LHCN-M2 (cell line): ENCODE measurements at regions not wholly inside any gene's neighbourhood (a gene's known extent, or its start where the extent isn't known, plus 50 kb on each side); places are given as distances from the start of the nearest gene placed in this dataset.
A peak's percentile ranks its signal among the peaks of the same experiment; 100 is the strongest.
"Not testable (repeated sequence)": the region's sequence is repeated elsewhere in the genome, so short reads cannot be mapped to it uniquely, and the experiment has no call there.

ENCODE experiments used
- DNase-seq: peaks from one replicate; pipeline ENCODE4 v3.0.0-alpha.2; 2012; ENCODE audit warnings: low read depth

DNA sequence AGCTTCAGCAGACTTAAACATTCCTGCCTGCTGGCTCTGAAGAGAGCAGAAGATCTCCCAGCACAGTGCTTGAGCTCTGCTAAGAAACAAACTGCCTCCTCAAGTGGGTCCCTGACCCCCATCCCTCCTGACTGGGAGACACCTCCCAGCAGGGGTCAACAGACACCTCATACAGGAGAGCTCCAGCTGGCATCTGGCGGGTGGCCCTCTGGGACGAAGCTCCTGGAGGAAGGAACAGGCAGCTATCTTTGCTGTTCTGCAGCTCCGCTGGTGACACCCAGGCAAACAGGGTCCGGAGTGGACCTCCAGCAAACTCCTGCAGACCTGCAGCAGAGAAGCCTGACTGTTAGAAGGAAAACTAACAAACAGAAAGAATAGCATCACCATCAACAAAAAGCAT lies 139.3 kb downstream of the ATXN7L3B start:
- not testable (repeated sequence) for DNase-seq

DNA sequence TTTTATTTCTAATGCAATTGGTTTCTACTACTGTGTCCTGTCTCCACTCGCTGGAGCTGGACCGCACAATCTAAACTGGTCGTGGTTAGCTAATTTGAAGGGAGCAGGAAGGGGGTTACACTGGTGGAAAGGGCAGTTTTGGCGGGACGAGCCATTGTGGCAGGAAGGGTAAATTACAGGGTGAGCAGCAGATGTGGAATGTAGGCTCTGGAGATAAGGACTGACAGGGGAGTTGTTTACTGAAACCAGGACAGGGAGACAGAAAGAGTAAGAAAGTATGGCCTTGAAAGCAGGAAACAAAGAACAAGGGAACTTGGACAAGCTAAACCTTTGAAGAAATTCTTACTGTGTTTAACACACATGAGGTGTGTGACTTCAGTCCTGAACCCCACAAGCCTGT lies 147.8 kb downstream of the ATXN7L3B start:
- DNase-seq: no peak

DNA sequence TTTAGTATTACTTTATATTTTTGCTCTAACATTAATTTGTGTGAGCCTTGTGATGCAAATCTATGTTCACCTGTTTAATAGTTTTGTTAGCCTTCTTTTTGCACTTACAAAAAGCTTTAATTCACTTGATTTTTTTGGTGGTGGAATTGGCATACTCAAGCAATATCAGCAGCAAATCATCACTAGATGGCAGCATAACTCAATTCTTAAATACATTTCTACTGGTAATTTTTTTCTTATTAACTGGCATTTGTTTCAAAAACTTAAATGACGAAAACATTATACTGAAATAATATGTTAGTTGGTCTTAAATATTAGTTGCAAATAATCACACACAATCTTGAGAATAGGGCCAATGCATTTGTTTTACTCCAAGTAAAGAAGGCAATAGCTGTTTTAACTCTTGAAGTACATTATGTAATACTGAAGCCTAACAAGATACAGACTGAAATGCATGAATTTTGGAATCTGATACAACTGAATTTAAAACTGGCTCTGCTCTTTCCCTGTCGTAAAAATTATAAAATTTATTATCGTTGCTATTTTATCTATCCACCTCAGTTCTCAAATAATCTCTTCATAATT lies 151.5 kb downstream of the ATXN7L3B start:
- DNase-seq: peak; percentile 52

DNA sequence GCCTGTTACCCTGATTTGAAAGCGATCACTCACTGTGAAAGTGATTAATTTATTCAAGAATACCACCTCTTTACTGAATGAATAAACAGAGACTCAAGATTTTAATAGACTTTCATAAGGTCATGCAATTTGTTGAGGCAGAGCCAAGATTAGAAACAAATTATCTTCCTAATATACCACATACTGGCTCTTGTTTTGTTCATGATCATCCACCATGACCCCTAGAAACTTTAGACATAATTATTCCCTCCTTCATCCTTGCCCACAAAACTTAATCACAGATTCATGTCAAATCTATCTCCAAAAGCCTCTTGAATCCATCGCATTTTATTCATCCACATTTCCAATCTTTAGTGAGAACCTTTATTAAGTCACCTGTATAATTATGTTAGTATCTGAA lies 152.3 kb downstream of the ATXN7L3B start:
- DNase-seq: no peak

DNA sequence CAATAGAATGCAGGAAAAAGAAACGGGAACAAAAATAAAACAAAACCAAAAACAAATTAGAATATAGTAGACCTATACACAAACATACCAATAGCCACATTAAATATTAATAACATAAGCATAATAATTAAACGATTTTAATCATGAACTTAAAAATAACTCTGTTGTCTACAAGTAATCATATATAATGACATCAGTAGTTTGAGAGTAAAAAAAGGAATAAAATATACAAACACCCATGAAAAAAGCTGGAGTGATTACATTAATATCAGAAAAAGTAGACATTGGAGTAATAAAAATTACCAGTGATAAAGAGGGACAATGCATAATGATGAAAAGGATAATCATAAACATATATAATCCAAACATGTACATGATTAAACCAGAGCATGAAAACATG lies 181.8 kb downstream of the ATXN7L3B start:
- DNase-seq: no peak

DNA sequence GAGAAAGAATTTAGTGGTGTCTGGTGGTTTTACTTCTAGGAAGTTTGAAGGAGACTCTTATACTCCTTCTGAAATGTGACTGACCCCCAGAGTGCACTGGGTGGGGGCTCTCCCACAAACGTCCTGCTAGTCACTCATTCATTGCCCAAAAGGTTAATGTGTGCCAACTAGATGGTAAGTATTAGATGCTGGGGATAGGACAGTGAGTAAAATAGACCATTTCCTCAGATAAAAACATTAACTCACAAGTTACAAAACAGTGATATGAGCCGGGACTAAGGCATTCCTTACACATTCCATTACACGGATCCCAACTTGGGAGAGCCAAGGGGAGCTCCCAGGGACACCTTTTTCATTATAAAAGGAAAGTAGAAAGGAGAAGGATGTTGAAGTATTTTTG lies 185.1 kb downstream of the ATXN7L3B start:
- no peak for DNase-seq

DNA sequence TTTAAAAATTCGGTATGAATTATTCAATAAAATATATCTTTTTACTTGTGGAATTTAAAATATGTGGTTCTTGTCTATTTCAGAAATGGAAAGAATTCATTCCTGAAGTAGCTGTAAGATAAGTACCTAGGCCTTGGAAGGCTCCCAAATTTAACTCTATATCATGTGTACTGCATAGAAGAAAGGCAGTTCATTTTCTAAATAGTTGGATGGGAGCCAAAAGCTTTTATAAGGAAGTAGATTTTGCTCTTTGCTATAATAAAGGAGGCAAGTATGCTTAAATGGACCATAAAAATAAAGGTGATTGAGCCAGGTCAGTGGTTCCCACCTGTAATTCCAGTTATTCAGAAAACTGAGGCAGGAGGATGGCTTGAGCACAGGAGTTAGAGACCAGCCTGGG lies 187.5 kb downstream of the ATXN7L3B start:
- no peak for DNase-seq

DNA sequence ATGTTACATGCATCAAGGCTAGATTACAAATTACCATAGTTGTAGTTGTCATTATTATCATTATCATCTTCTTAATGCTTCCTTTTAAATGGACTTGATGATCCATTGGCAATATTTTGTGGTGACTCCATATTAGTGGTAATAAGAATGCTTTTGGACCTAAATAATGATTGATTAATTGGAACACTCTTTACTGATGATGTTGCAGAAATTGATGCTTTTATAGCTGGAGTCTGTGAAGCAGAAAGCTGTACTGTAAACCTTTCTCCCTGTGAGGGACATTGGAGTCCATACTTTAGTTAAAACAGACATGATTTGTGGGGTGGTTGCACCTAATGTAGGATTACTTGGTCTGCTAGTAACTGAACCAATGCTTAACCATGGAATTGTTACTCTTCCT lies 190.4 kb downstream of the ATXN7L3B start:
- no peak for DNase-seq

DNA sequence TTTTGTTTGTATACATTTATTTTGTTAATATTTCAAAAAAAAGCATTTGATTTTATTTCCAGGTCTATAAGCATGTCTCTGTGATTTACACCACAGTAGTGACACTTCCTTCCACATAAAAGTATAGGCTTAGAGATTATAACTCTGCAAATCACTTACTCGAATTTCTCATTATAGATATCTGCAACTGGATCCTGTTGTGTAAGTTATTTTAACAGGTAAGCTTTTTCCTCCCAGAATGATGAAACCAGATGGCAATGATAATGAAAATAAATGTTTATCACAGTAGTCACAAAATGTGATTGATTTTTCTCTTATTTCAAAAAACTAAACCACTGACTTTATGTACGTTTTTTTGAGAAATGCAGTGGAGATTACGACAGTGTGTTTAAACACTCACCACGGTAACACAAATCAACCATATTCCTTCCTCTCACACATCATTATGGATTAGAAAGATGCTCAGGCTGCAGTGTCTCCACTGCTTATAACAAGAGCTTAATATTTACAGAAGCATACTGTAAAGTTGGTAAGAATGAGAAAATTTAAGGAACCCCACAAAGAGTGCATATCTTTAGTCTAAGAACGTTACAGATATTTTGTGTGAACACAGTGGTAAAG lies 194.6 kb downstream of the ATXN7L3B start:
- no peak for DNase-seq

DNA sequence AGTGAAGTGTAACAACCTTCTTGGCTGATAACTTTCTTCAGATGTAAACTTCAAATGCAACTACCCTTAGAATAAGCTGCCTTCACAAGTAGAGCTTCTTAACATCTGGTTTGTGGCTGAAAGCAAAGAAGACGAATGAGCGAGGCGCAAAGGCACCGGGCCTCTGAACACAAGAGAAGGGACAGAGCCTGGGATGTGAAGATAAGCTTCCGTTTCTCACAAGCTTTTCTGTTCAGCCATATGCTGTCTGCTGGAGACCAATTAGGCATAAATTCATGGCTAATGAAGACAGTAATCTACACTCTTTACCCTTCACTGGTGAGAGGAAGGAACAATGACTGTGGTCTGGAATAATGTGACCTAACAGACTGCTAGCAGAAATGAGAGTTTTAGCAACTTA lies 195.2 kb downstream of the ATXN7L3B start:
- DNase-seq: no peak

DNA sequence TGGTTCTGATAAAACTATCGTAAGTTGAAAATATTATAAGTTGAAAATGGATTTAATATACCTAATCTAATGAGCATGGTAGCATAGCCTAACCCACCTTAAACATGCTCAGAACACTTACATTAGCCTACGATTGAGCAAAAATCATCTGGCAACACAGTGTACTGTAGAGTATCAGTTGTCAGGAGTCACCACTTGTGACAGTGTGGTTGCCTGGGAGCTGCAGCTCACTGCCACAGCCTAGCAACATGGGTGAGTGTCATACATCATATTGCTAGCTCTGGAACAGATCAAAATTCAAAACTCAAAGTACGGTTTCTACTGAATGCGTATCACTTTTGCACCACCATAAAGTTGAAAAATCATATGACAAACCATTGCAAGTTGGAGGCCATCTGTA lies 203.5 kb downstream of the ATXN7L3B start:
- DNase-seq: no peak

DNA sequence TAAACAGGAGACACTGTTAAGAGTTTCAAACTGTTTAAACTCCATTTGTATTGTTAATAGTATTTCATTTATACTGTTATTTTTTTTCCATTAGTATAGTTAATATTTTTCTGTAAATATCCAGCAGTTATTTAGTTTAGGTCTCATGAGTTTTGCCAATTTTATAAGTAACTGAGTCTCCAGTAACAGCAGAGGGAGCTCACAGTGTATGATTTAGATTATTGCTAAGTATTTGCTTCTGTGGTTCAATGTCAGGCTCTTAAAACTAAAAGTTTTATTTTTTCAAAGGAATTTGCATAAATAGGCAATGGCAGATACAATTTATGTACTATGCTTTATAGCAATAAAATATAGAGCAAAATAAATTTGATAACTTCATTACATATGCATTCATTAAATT lies 209.7 kb downstream of the ATXN7L3B start:
- peak; percentile 53 for DNase-seq

DNA sequence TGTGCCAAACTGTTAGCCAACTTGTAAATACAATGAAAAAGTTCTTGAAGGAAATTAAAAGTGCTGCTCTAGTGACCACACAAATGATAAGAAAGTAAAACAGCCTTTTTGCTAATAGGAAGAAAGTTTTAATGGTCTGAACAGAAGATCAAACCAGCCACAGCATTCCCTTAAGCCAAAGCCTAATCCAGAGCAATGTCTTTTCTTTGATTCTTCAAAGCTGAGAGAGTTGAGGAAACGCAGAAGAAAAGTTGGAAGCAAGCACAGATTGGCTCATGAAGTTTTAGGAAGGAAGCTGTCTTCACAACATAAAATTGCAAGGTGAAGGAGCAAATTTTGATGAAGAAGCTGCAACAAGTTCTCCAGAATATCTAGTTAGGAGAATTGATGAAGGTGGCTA lies 213.8 kb downstream of the ATXN7L3B start:
- no peak for DNase-seq

DNA sequence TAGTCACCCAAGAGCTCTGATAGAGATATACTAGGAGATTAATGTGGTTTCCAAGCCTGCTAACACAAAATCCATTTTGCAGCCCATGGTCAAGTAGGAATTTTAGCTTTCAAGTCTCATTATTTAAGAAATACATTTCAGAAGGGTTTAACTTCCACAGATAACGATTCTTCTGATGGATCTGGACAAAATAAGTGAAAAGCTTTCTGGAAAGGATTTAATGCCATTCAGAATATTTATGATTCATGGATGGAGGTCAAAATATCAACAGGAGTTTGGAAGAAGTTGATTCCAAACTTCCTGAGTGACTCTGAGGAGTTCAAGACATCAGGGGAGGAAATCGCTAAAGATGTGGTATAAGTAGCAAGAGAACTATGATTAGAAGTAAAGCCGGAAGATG lies 214.6 kb downstream of the ATXN7L3B start:
- no peak for DNase-seq

DNA sequence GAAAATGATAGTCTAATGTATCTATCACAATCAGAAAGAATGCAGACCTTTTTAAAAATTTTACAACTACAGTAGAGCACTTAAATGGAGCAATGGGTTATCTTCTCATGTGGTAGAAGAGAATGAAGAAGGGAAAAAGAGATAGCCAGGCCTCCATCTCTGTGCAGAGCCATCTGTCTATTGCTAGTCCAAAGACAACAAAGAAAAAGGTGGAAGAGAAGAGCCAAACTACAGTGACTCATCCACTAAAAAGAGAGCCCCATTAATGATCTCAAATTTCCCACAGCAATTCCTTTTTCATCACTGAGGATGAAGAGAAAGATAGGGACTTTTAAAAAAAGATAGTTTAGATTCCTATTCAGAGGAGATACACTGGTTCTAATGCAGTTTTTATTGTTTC lies 232.9 kb downstream of the ATXN7L3B start:
- DNase-seq: no peak

DNA sequence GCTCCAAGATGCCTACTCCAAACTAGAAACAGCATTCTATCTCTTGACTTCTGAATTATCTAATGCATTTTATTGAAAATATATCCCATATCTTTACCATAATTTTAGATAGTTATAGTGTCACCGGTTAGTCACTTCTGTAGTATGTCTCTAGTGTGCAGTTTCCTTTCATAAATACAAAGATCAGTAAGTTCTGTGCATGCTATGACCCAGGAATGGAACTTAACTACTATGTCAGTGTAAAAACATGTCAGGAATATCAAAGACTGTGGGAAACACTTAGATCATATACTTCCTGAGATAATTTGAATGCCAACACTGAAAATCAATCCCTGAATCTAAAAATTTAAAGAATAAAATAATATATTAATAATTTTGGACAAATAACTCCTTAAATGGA lies 237.6 kb downstream of the ATXN7L3B start:
- no peak for DNase-seq

DNA sequence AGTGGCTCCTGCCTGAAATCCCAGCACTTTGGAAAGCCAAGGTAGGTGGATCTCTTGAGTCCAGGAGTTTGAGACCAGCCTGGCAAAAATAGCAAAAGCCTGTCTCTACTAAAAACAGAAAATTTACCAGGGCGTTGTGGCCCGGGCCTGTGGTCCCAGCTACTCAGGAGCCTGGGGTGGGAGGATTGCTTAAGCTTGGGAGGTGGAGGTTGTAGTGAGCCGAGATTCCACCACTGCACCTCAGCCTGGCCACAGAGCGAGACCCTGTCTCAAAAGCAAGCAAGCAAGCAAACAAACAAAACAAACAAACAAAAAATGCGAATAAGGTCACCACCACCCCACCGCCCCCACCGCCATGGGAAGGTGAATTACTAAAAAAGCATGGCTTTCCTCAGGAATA lies 238.7 kb downstream of the ATXN7L3B start:
- no peak for DNase-seq

DNA sequence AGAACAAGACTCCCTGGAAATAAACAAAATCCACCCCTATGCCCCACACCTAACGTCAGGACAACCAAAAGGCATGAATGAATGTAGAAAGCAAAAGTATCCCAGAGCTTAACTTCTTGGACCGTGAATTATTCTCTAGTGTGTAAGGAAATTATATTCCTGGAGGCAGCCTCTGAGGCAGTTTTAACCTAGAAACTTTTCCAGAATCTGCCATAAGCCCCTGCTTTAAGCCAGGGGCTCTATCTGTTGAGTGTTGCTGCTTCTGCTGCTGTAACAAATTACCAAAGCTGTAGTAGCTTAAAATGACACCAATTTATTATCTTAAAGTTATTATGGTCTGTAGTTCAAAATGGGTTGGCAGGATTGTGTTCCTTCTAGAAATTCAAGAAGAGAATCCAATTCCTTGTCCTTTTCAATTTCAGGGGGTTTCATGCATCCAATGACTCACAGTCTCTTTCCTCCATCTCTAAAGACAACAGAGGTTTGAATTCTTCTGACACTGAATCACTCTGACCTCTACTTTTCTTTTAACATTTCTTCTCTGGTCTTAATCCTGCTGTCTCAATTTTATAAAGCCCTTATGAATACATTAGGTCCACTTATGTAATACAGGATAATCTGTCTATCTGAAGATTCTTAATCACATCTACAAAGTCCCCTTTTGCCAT lies 242.7 kb downstream of the ATXN7L3B start:
- peak; percentile 86 for DNase-seq

DNA sequence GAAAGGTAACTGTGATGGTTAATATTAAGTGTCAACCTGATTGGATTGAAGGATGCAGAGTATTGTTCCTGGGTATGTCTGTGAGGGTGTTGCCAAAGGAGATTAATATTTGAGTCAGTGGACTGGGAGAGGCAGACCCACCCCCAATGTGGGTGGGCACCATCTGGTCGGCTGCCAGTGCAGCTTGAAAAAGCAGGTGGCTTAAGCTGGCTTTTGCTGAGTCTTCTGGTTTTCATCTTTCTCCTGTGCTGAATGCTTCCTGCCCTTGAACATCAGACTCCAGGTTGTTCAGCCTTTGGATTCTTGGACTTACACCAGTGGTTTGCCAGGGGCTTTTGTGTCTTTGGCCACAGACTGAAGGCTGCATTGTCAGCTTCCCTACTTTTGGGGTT lies 243.2 kb downstream of the ATXN7L3B start:
- DNase-seq: not testable (repeated sequence)

DNA sequence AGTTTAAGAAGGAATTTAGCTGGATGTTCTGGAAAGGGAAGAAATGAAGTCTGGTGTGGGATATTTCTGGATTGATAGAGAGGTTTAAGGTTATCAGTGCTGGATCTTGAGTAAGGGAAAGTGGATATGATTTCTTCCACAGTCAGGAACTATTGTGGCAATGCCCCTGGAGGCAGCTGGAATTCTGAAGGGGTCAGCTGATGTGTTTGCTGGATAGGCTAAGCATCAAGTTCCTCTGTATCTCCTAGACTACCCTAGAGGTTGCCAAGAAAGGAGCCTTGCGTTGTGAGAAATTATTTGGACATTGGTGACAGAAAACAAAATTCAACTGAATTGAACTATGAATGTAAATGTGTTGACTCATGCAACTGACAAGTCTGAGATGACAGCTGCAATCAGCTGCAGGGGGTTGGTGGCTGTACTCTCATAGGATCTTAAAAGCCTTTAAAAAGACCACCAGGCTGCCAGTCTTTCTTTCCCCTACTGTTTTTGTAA lies 244.4 kb downstream of the ATXN7L3B start:
- peak; percentile 84 for DNase-seq

DNA sequence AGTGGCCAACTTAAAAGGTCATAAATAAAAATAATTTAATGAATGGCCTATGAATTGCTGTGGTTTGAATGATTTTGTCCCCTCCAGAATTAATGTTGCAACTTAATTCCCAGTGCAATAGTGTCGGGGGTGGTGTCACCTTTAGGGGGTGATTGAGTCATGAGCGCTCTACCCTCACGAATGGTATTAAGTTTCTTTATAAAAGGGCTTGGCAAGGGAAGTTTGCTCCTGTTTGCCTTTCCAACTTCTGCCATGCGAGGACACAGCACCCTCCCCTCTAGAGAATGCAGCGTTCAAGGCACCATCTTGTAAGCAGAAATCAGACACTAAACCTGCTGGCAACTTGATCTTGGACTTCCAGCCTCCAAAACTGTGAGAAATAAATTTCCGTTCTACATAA lies 253.3 kb downstream of the ATXN7L3B start:
- DNase-seq: no peak

DNA sequence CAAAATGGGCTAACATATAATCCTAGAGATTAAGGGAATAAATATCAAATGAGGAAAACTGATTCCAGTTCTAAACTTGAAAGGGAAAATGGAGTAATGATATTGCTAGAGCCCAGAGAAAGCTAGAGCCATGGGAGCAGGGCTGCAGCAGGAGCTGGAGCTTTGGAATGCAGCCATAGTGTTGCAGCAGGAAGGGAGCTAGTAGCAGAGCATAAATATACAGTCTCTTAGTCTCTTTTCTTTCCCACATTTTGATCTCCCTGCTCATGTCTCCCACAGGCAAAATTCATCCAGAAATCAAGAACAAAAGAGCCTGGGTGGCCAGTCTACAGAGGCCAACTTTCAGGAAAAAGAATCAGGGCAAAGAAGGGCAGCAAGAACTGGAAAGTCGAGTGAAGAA lies 253.7 kb downstream of the ATXN7L3B start:
- DNase-seq: no peak

DNA sequence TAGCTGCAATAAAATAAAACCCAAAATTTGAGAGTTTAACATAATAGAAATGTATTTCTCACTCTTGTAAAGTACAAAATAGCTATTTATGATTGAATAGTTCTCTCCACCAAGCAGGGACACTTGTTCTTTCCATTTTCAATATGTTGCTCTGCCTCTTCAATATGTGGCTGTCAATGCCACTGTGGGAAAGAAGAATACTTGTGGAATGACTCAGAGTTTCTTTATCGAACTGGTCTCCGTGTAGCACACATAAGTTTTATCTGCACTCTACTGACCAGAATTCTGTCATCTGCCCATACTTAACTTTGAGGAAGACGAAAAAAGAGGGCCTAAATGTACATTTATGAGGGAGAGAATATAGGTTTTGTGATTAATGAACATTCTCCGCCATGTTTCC lies 256.9 kb downstream of the ATXN7L3B start:
- peak; percentile 52 for DNase-seq
